ENCODE measurements at regions not wholly inside any gene's neighbourhood (a gene's known extent, or its start where the extent isn't known, plus 50 kb on each side); places are given as distances from the start of the nearest gene placed in this dataset.
"Not testable (repeated sequence)": the region's sequence is repeated elsewhere in the genome, so short reads cannot be mapped to it uniquely, and the experiment has no call there.

GRCh38 chr18:11458447-11458846 is 150.9 kb upstream of the SLC35G4 start:
- no peak for DNase-seq (ENCODE audit: low read depth, low spot score)
- Histone ChIP-seq H3K36me3 (ENCODE audit: insufficient read depth, insufficient read length, low read length) (no peaks in the 10 kb centered on the region), H3K9me3 (ENCODE audit: insufficient read depth, low read length) (no peaks in the 10 kb centered on the region), H3K4me3 (ENCODE audit: insufficient read length, low read depth) (no peak overlapping the region), H3K4me1 (ENCODE audit: insufficient read depth, insufficient read length) (no peaks in the 10 kb centered on the region), H3K9ac (ENCODE audit: insufficient read length, low read depth) (no peak overlapping the region), H3K27me3 (ENCODE audit: insufficient read depth, insufficient read length) (no peaks in the 10 kb centered on the region)
- no peak for TF ChIP-seq YY1 (IDR thresholded peaks at IDR 0.05; ENCODE audit: insufficient read depth, insufficient read length)
- no peak for TF ChIP-seq SUZ12 (IDR thresholded peaks at IDR 0.05; ENCODE audit: extremely low read depth, insufficient read depth, insufficient read length)
- TF ChIP-seq ZNF274 (IDR thresholded peaks at IDR 0.05; ENCODE audit: low read depth, low read length): no peak

GRCh38 chr18:11457853-11458252 is 151.5 kb upstream of the SLC35G4 start:
- H3K9me3 ChIP-seq (ENCODE audit: insufficient read depth, low read length); H3K4me3 ChIP-seq (ENCODE audit: insufficient read length, low read depth); H3K4me1 ChIP-seq (ENCODE audit: insufficient read depth, insufficient read length); H3K36me3 ChIP-seq (ENCODE audit: insufficient read depth, insufficient read length, low read length); H3K9ac ChIP-seq (ENCODE audit: insufficient read length, low read depth); H3K27me3 ChIP-seq (ENCODE audit: insufficient read depth, insufficient read length); DNase-seq (ENCODE audit: low read depth, low spot score): not testable (repeated sequence)

GRCh38 chr18:11454040-11454439 is 155.4 kb upstream of the SLC35G4 start:
- no peaks in the 10 kb centered on the region for H3K27me3 ChIP-seq (ENCODE audit: insufficient read depth, insufficient read length)
- no peaks in the 10 kb centered on the region for H3K9me3 ChIP-seq (ENCODE audit: insufficient read depth, low read length)
- H3K36me3 ChIP-seq (ENCODE audit: insufficient read depth, insufficient read length, low read length): no peaks in the 10 kb centered on the region
- no peak overlapping the region for H3K4me3 ChIP-seq (ENCODE audit: insufficient read length, low read depth)
- no peak overlapping the region for H3K9ac ChIP-seq (ENCODE audit: insufficient read length, low read depth)
- TF ChIP-seq YY1 (IDR thresholded peaks at IDR 0.05; ENCODE audit: insufficient read depth, insufficient read length) (no peak), ZNF274 (IDR thresholded peaks at IDR 0.05; ENCODE audit: low read depth, low read length) (no peak), SUZ12 (IDR thresholded peaks at IDR 0.05; ENCODE audit: extremely low read depth, insufficient read depth, insufficient read length) (no peak)
- H3K4me1 ChIP-seq (ENCODE audit: insufficient read depth, insufficient read length): no peaks in the 10 kb centered on the region
- no peak for DNase-seq (ENCODE audit: low read depth, low spot score)

GRCh38 chr18:11444169-11444568 is 165.2 kb upstream of the SLC35G4 start:
- not testable (repeated sequence) for H3K36me3 ChIP-seq (ENCODE audit: insufficient read depth, insufficient read length, low read length); DNase-seq (ENCODE audit: low read depth, low spot score); H3K4me3 ChIP-seq (ENCODE audit: insufficient read length, low read depth); H3K9ac ChIP-seq (ENCODE audit: insufficient read length, low read depth); H3K4me1 ChIP-seq (ENCODE audit: insufficient read depth, insufficient read length); H3K27me3 ChIP-seq (ENCODE audit: insufficient read depth, insufficient read length); H3K9me3 ChIP-seq (ENCODE audit: insufficient read depth, low read length)

GRCh38 chr18:11437046-11437445 is 172.3 kb upstream of the SLC35G4 start:
- H3K9ac ChIP-seq (ENCODE audit: insufficient read length, low read depth): no peak overlapping the region
- no peak for DNase-seq (ENCODE audit: low read depth, low spot score)
- H3K27me3 ChIP-seq (ENCODE audit: insufficient read depth, insufficient read length): no peaks in the 10 kb centered on the region
- 0 out of 2 replicates have a peak, but pooled peaks cover 4% of the 10 kb centered on the region for H3K9me3 ChIP-seq (ENCODE audit: insufficient read depth, low read length)
- no peaks in the 10 kb centered on the region for H3K36me3 ChIP-seq (ENCODE audit: insufficient read depth, insufficient read length, low read length)
- no peak overlapping the region for H3K4me3 ChIP-seq (ENCODE audit: insufficient read length, low read depth)
- TF ChIP-seq SUZ12 (IDR thresholded peaks at IDR 0.05; ENCODE audit: extremely low read depth, insufficient read depth, insufficient read length): no peak
- no peak for TF ChIP-seq ZNF274 (IDR thresholded peaks at IDR 0.05; ENCODE audit: low read depth, low read length)
- no peak for TF ChIP-seq YY1 (IDR thresholded peaks at IDR 0.05; ENCODE audit: insufficient read depth, insufficient read length)
- no peaks in the 10 kb centered on the region for H3K4me1 ChIP-seq (ENCODE audit: insufficient read depth, insufficient read length)

- Histone ChIP-seq H3K4me3 (ENCODE audit: insufficient read length, low read depth) (no peak overlapping the region), H3K4me1 (ENCODE audit: insufficient read depth, insufficient read length) (no peaks in the 10 kb centered on the region), H3K9ac (ENCODE audit: insufficient read length, low read depth) (no peak overlapping the region), H3K9me3 (ENCODE audit: insufficient read depth, low read length) (peaks cover 13% of the 10 kb centered on the region; the same call in 1 of the 2 replicates), H3K36me3 (ENCODE audit: insufficient read depth, insufficient read length, low read length) (no peaks in the 10 kb centered on the region), H3K27me3 (ENCODE audit: insufficient read depth, insufficient read length) (no peaks in the 10 kb centered on the region)
- no peak for DNase-seq (ENCODE audit: low read depth, low spot score)
- TF ChIP-seq ZNF274 (IDR thresholded peaks at IDR 0.05; ENCODE audit: low read depth, low read length) (no peak), SUZ12 (IDR thresholded peaks at IDR 0.05; ENCODE audit: extremely low read depth, insufficient read depth, insufficient read length) (no peak), YY1 (IDR thresholded peaks at IDR 0.05; ENCODE audit: insufficient read depth, insufficient read length) (no peak)
These were observed 177.0 kb upstream of the SLC35G4 start for GRCh38 chr18:11432360-11432811.

GRCh38 chr18:11429876-11430275 is 179.5 kb upstream of the SLC35G4 start:
- H3K9me3 ChIP-seq (ENCODE audit: insufficient read depth, low read length): peaks cover 13% of the 10 kb centered on the region; the same call in 1 of the 2 replicates

GRCh38 chr18:11425211-11425610 is 184.2 kb upstream of the SLC35G4 start:
- H3K9me3 ChIP-seq (ENCODE audit: insufficient read depth, low read length): no peaks in the 10 kb centered on the region
- no peak overlapping the region for H3K4me3 ChIP-seq (ENCODE audit: insufficient read length, low read depth)
- H3K36me3 ChIP-seq (ENCODE audit: insufficient read depth, insufficient read length, low read length): no peaks in the 10 kb centered on the region
- no peak for DNase-seq (ENCODE audit: low read depth, low spot score)
- H3K27me3 ChIP-seq (ENCODE audit: insufficient read depth, insufficient read length): no peaks in the 10 kb centered on the region
- H3K4me1 ChIP-seq (ENCODE audit: insufficient read depth, insufficient read length): no peaks in the 10 kb centered on the region
- no peak for TF ChIP-seq SUZ12 (IDR thresholded peaks at IDR 0.05; ENCODE audit: extremely low read depth, insufficient read depth, insufficient read length)
- TF ChIP-seq ZNF274 (IDR thresholded peaks at IDR 0.05; ENCODE audit: low read depth, low read length): no peak
- no peak for TF ChIP-seq YY1 (IDR thresholded peaks at IDR 0.05; ENCODE audit: insufficient read depth, insufficient read length)
- H3K9ac ChIP-seq (ENCODE audit: insufficient read length, low read depth): no peak overlapping the region

More at GRCh38 chr18:11429876-11430275, 179.5 kb upstream of the SLC35G4 start:
- no peak overlapping the region for H3K9ac ChIP-seq (ENCODE audit: insufficient read length, low read depth)
- no peak for TF ChIP-seq SUZ12 (IDR thresholded peaks at IDR 0.05; ENCODE audit: extremely low read depth, insufficient read depth, insufficient read length)
- TF ChIP-seq YY1 (IDR thresholded peaks at IDR 0.05; ENCODE audit: insufficient read depth, insufficient read length): no peak
- no peak for TF ChIP-seq ZNF274 (IDR thresholded peaks at IDR 0.05; ENCODE audit: low read depth, low read length)
- DNase-seq (ENCODE audit: low read depth, low spot score): no peak
- no peaks in the 10 kb centered on the region for H3K27me3 ChIP-seq (ENCODE audit: insufficient read depth, insufficient read length)
- H3K4me1 ChIP-seq (ENCODE audit: insufficient read depth, insufficient read length): no peaks in the 10 kb centered on the region
- no peaks in the 10 kb centered on the region for H3K36me3 ChIP-seq (ENCODE audit: insufficient read depth, insufficient read length, low read length)
- H3K4me3 ChIP-seq (ENCODE audit: insufficient read length, low read depth): no peak overlapping the region
